ENCODE measurements at regions not wholly inside any gene's neighbourhood (a gene's known extent, or its start where the extent isn't known, plus 50 kb on each side); places are given as distances from the start of the nearest gene placed in this dataset.

GRCh38 chr15:87450314-87450713 is 806.2 kb downstream of the NTRK3 start:
- TF ChIP-seq POLR2A (IDR thresholded peaks at IDR 0.05) (no peak), CTCF (IDR thresholded peaks at IDR 0.05) (no peak), POLR2AphosphoS5 (IDR thresholded peaks at IDR 0.05) (no peak)

All from breast epithelium (tissue), 3 donors.